HCT116 (cell line): ENCODE measurements at regions not wholly inside any gene's neighbourhood (a gene's known extent, or its start where the extent isn't known, plus 50 kb on each side); places are given as distances from the start of the nearest gene placed in this dataset.
"Not testable (repeated sequence)": the region's sequence is repeated elsewhere in the genome, so short reads cannot be mapped to it uniquely, and the experiment has no call there.

ENCODE experiments used
- ATAC-seq: fragments of 200-7000 bp; cut with Tn5 transposase; 2 replicates; pipeline ENCODE4 v1.9.1; 2020; ENCODE audit warnings: mild to moderate bottlenecking, moderate library complexity
- BruUV-seq: library from RNA; stranded (reverse); fragments of 400-500 nt; replicated peaks from 2 replicates; lab custom pipeline; 2021; lab: Mats Ljungman, UMichigan
- CTCF ChIA-PET: fragments of 300-600 bp; sonication (Branson Sonifier 250); formaldehyde crosslinking; loops from one replicate; lab custom pipeline; 2021; ENCODE audit warnings: antibody characterized with exemption; lab: Charles Lee
- POLR2A ChIA-PET: fragments of 300-600, 350-600 bp; sonication (Branson Sonifier 250); formaldehyde crosslinking; loops from one replicate; lab custom pipeline; 2021; ENCODE audit warnings: antibody characterized with exemption; lab: Charles Lee
- RAD21 ChIA-PET, 2 experiments: fragments of 300-600 bp; sonication (Branson Sonifier 250); formaldehyde crosslinking; loops; one replicate each; lab custom pipeline; 2023; ENCODE audit warnings: low total read pairs in 2 of 2; ENCODE audit not compliant: uncharacterized antibody in 2 of 2, unreplicated experiment in 2 of 2, low non-redundant PET in 1 of 2; lab: Charles Lee
- DNase-seq: peaks from one replicate; pipeline ENCODE4 v3.0.0-alpha.2; 2010; ENCODE audit warnings: low read depth, low spot score
- H2AFZ ChIP-seq: fragments of 200-600 bp; shearing (Covaris generic), sonication (generic); 2 replicates; pipeline ENCODE4 v1.6.1; 2017; ENCODE audit warnings: low read depth, mixed run types, mixed read lengths, antibody characterized with exemption, low read length; ENCODE audit not compliant: poor library complexity, severe bottlenecking
- H3K27ac ChIP-seq: 2 replicates; pipeline ENCODE4 v1.5.1; 2012; ENCODE audit warnings: low read depth, low read length
- H3K27me3 ChIP-seq: fragments of 200-600 bp; sonication (generic); 2 replicates; pipeline ENCODE4 v1.6.1; 2016; ENCODE audit warnings: mixed run types, low read length, mixed read lengths; ENCODE audit not compliant: insufficient read depth
- H3K36me3 ChIP-seq, 2 experiments: fragments of 200-500 bp in 1 of 2; fragments of 200-600 bp in 1 of 2; sonication (Bioruptor generic) in 1 of 2; sonication (generic) in 1 of 2; 2 replicates each; pipeline versions ENCODE4 v1.5.1 to v1.6.1; 2014 to 2016; ENCODE audit warnings: low read length in 2 of 2, inconsistent platforms in 1 of 2, mixed read lengths in 1 of 2, mixed run types in 1 of 2; ENCODE audit not compliant: insufficient read depth in 2 of 2, control insufficient read depth in 1 of 2
- H3K4me1 ChIP-seq, 2 experiments: fragments of 200-600 bp in 1 of 2; sonication (generic) in 1 of 2; 2 replicates each; pipeline versions ENCODE4 v1.5.1 to v1.6.1; 2012 to 2017; ENCODE audit warnings: low read length in 2 of 2, inconsistent platforms in 1 of 2, mild to moderate bottlenecking in 1 of 2, mixed read lengths in 1 of 2, mixed run types in 1 of 2, moderate library complexity in 1 of 2; ENCODE audit not compliant: insufficient read depth in 2 of 2, control insufficient read depth in 1 of 2
- H3K4me2 ChIP-seq: fragments of 200-600 bp; sonication (generic); 2 replicates; pipeline ENCODE4 v1.6.1; 2017; ENCODE audit warnings: mixed run types, low read length, mixed read lengths
- H3K4me3 ChIP-seq, 2 experiments: fragments of 200-600 bp in 1 of 2; sonication (generic) in 1 of 2; replicated peaks in 1 of 2; 2 replicates each; pipeline ENCODE4 v1.5.1; 2011 to 2016; ENCODE audit warnings: low read length in 2 of 2, control low read depth in 1 of 2, low read depth in 1 of 2, mild to moderate bottlenecking in 1 of 2, mixed read lengths in 1 of 2, mixed run types in 1 of 2
- H3K79me2 ChIP-seq: fragments of 200-600 bp; sonication (generic); 2 replicates; pipeline ENCODE4 v1.6.1; 2017; ENCODE audit warnings: mild to moderate bottlenecking, mixed run types, low read length, moderate library complexity, mixed read lengths; ENCODE audit not compliant: insufficient read depth
- H3K9ac ChIP-seq: fragments of 200-600 bp; sonication (generic); 2 replicates; pipeline ENCODE4 v1.6.1; 2016; ENCODE audit warnings: low read length, mixed read lengths
- H3K9me2 ChIP-seq: fragments of 200-600 bp; sonication (generic), shearing (Covaris generic); 2 replicates; pipeline ENCODE4 v1.6.1; 2017; ENCODE audit warnings: mixed run types, mild to moderate bottlenecking, moderate library complexity; ENCODE audit not compliant: insufficient read depth
- H3K9me3 ChIP-seq, 2 experiments: fragments of 200-500 bp in 1 of 2; fragments of 200-600 bp in 1 of 2; sonication (Bioruptor generic) in 1 of 2; sonication (generic) in 1 of 2; 2 replicates each; pipeline ENCODE4 v1.6.1; 2014 to 2017; ENCODE audit warnings: low read length in 2 of 2, mixed read lengths in 2 of 2, inconsistent platforms in 1 of 2, low read depth in 1 of 2, mild to moderate bottlenecking in 1 of 2, mixed run types in 1 of 2, moderate library complexity in 1 of 2; ENCODE audit not compliant: control insufficient read depth in 1 of 2, insufficient read depth in 1 of 2
- H4K20me1 ChIP-seq: fragments of 200-600 bp; sonication (generic), shearing (Covaris generic); 2 replicates; pipeline ENCODE4 v1.6.1; 2017; ENCODE audit warnings: mixed run types, mild to moderate bottlenecking, moderate library complexity; ENCODE audit not compliant: insufficient read depth
- CBX3 ChIP-seq: IDR thresholded peaks from 2 replicates; pipeline ENCODE4 v1.6.1; 2012; ENCODE audit warnings: low read depth
- CEBPB ChIP-seq: IDR thresholded peaks from 2 replicates; pipeline ENCODE4 v1.6.1; 2012; ENCODE audit warnings: low read depth
- ELF1 ChIP-seq: IDR thresholded peaks from 2 replicates; pipeline ENCODE4 v1.6.1; 2012; ENCODE audit warnings: low read depth, borderline replicate concordance
- EZH2phosphoT487 ChIP-seq: fragments of 200-600 bp; IDR thresholded peaks from 2 replicates; pipeline ENCODE4 v1.6.1; 2018; ENCODE audit warnings: antibody characterized with exemption, borderline replicate concordance
- JUND ChIP-seq: IDR thresholded peaks from 2 replicates; pipeline ENCODE4 v1.6.1; 2012
- MAX ChIP-seq: IDR thresholded peaks from 2 replicates; pipeline ENCODE4 v1.6.1; 2012
- POLR2AphosphoS5 ChIP-seq: IDR thresholded peaks from 2 replicates; pipeline ENCODE4 v1.6.1; 2011; ENCODE audit warnings: mild to moderate bottlenecking, low read depth, low read length, moderate library complexity
- SIN3A ChIP-seq: IDR thresholded peaks from 2 replicates; pipeline ENCODE4 v1.6.1; 2012; ENCODE audit warnings: low read depth
- SP1 ChIP-seq: IDR thresholded peaks from 2 replicates; pipeline ENCODE4 v1.6.1; 2012; ENCODE audit warnings: low read depth
- SRF ChIP-seq: IDR thresholded peaks from 2 replicates; pipeline ENCODE4 v1.6.1; 2012; ENCODE audit warnings: low read depth
- YY1 ChIP-seq: IDR thresholded peaks from 2 replicates; pipeline ENCODE4 v1.6.1; 2011; ENCODE audit warnings: low read length, low read depth, moderate library complexity, mild to moderate bottlenecking; ENCODE audit not compliant: insufficient replicate concordance; ENCODE audit errors: extremely low read depth
- ZFX ChIP-seq: fragments of 450-650 bp; IDR thresholded peaks from 2 replicates; pipeline ENCODE4 v1.6.1; 2017
- ZNF274 ChIP-seq: fragments of 200-500 bp; sonication (Bioruptor generic); IDR thresholded peaks from 2 replicates; pipeline ENCODE4 v1.6.1; 2014; ENCODE audit warnings: mild to moderate bottlenecking, low read depth, low read length, inconsistent platforms
- intact Hi-C: fragments of 100-400 bp; cut with micrococcal nuclease; formaldehyde crosslinking; loops from 2 replicates; pipeline ENCODE4 v1.10.0; 2022
- TF ChIP-seq, protein P1 (sequence below): IDR thresholded peaks from 2 replicates; pipeline ENCODE4 v1.6.1; 2011; ENCODE audit warnings: mild to moderate bottlenecking, low read length, moderate library complexity; ENCODE audit not compliant: insufficient replicate concordance; ENCODE audit errors: extremely low read depth
- TF ChIP-seq, protein P2 (sequence below): IDR thresholded peaks from 2 replicates; pipeline ENCODE4 v1.6.1; 2012; ENCODE audit warnings: low read depth

GRCh38 chr16:85230764-85231383 lies 118.6 kb upstream of the CIBAR2 start:
- POLR2A ChIA-PET, ATAC-seq, H3K36me3 ChIP-seq, H3K4me2 ChIP-seq, H3K9me2 ChIP-seq, H3K27ac ChIP-seq, H4K20me1 ChIP-seq, H3K4me3 ChIP-seq, RAD21 ChIA-PET, H3K27me3 ChIP-seq, BruUV-seq, H3K9me3 ChIP-seq, H3K9ac ChIP-seq, H2AFZ ChIP-seq, H3K79me2 ChIP-seq, DNase-seq: not testable (repeated sequence)
- intact Hi-C loops = loop anchor here (10.0 kb wide), 1 partner anchor 296 kb away; no protein-coding TSS in a partner anchor
- CTCF ChIA-PET = interaction anchor here (3.1 kb wide), 1 partner anchor 22 kb away, joined by 8 read pairs; no protein-coding TSS in a partner anchor
- H3K4me1 ChIP-seq = peaks cover 14 to 20% of the 10 kb centered on the region in 2 experiments

GRCh38 chr16:85231959-85232358 lies 119.7 kb upstream of the CIBAR2 start:
- no peak for DNase-seq
- no TSS peak for BruUV-seq
- no peaks in the 10 kb centered on the region for H3K36me3 ChIP-seq
- H2AFZ ChIP-seq = no peak overlapping the region
- no peak for ATAC-seq
- ChIA-PET CTCF (interaction anchor here (0.8 kb wide), 1 partner anchor 13 kb away, joined by 3 read pairs; no protein-coding TSS in a partner anchor), POLR2A (no interaction called here), RAD21 (no interaction called here)
- no peak overlapping the region for H3K9ac ChIP-seq
- no peaks in the 10 kb centered on the region for H4K20me1 ChIP-seq
- H3K79me2 ChIP-seq = peaks cover 4% of the 10 kb centered on the region; the same call in 1 of the 2 replicates
- no peak overlapping the region for H3K4me3 ChIP-seq
- H3K4me1 ChIP-seq = peaks cover 23 to 31% of the 10 kb centered on the region in 2 experiments
- intact Hi-C loops = loop anchor here (10.0 kb wide), 1 partner anchor 297 kb away; no protein-coding TSS in a partner anchor
- H3K27ac ChIP-seq = no peak overlapping the region
- H3K27me3 ChIP-seq = no peaks in the 10 kb centered on the region
- H3K9me3 ChIP-seq = no peaks in the 10 kb centered on the region
- no peak overlapping the region for H3K4me2 ChIP-seq
- H3K9me2 ChIP-seq = no peaks in the 10 kb centered on the region
- TF ChIP-seq JUND (no peak), CBX3 (no peak), POLR2AphosphoS5 (no peak), YY1 (no peak), SRF (no peak), CEBPB (no peak), SP1 (no peak), MAX (no peak), EZH2phosphoT487 (no peak), SIN3A (no peak), ELF1 (no peak), ZFX (no peak), ZNF274 (no peak)
- TF ChIP-seq, protein P1, sequence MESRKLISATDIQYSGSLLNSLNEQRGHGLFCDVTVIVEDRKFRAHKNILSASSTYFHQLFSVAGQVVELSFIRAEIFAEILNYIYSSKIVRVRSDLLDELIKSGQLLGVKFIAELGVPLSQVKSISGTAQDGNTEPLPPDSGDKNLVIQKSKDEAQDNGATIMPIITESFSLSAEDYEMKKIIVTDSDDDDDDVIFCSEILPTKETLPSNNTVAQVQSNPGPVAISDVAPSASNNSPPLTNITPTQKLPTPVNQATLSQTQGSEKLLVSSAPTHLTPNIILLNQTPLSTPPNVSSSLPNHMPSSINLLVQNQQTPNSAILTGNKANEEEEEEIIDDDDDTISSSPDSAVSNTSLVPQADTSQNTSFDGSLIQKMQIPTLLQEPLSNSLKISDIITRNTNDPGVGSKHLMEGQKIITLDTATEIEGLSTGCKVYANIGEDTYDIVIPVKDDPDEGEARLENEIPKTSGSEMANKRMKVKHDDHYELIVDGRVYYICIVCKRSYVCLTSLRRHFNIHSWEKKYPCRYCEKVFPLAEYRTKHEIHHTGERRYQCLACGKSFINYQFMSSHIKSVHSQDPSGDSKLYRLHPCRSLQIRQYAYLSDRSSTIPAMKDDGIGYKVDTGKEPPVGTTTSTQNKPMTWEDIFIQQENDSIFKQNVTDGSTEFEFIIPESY = no peak
- TF ChIP-seq, protein P2, sequence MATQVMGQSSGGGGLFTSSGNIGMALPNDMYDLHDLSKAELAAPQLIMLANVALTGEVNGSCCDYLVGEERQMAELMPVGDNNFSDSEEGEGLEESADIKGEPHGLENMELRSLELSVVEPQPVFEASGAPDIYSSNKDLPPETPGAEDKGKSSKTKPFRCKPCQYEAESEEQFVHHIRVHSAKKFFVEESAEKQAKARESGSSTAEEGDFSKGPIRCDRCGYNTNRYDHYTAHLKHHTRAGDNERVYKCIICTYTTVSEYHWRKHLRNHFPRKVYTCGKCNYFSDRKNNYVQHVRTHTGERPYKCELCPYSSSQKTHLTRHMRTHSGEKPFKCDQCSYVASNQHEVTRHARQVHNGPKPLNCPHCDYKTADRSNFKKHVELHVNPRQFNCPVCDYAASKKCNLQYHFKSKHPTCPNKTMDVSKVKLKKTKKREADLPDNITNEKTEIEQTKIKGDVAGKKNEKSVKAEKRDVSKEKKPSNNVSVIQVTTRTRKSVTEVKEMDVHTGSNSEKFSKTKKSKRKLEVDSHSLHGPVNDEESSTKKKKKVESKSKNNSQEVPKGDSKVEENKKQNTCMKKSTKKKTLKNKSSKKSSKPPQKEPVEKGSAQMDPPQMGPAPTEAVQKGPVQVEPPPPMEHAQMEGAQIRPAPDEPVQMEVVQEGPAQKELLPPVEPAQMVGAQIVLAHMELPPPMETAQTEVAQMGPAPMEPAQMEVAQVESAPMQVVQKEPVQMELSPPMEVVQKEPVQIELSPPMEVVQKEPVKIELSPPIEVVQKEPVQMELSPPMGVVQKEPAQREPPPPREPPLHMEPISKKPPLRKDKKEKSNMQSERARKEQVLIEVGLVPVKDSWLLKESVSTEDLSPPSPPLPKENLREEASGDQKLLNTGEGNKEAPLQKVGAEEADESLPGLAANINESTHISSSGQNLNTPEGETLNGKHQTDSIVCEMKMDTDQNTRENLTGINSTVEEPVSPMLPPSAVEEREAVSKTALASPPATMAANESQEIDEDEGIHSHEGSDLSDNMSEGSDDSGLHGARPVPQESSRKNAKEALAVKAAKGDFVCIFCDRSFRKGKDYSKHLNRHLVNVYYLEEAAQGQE = no peak
